NB4 (cell line): ENCODE measurements at regions not wholly inside any gene's neighbourhood (a gene's known extent, or its start where the extent isn't known, plus 50 kb on each side); places are given as distances from the start of the nearest gene placed in this dataset.
"Not testable (repeated sequence)": the region's sequence is repeated elsewhere in the genome, so short reads cannot be mapped to it uniquely, and the experiment has no call there.

Source experiments
- DNase-seq: peaks from one replicate; pipeline ENCODE4 v3.0.0; 2010; ENCODE audit warnings: low read depth
- H3K4me3 ChIP-seq: one replicate; pipeline ENCODE4 v1.5.1; 2011; ENCODE audit warnings: mild to moderate bottlenecking, low read depth, low read length, moderate library complexity

DNA sequence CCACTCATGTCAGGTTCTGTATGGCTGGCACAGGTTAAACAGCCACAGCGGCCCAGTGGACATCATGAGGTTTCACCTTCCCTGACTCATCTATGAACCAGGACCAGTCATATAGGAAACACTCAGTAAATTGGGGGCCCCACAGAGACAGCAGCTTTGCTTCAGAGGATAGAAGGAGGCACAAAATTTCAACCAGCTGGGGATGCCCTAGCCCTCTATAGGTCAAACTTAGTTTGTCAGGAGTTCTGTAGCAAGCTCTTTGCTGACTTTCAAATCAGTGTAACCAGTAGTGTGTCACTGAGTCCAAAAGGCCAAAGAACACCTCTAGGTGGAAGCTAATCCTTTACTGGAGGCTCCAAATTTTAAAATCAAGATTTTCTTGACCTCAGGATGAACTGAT, 4157.8 kb upstream of the TPTE start:
- not testable (repeated sequence) for DNase-seq, H3K4me3 ChIP-seq

DNA sequence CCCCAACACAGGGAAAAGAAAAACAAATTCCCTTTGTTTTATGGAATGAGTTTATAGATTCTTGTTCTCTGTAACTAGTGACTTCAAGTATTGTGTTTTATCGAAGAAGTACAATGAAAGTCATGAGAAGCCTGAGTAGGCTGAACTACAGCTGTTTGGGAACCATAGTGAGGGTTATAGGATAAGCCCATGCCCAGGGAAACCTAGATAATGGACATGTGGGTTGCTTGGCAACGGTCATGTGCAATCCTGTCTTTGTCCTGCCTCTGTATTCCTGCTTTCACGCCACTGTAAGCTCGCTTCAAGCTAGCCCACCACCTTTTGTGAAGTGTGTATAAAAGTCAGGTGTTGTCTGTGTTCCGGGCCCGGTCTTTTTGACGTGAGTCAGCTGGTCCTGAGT, 4152.6 kb upstream of the TPTE start:
- peak overlapping the region; percentile 63 for H3K4me3 ChIP-seq
- DNase-seq, result peak; percentile 30

DNA sequence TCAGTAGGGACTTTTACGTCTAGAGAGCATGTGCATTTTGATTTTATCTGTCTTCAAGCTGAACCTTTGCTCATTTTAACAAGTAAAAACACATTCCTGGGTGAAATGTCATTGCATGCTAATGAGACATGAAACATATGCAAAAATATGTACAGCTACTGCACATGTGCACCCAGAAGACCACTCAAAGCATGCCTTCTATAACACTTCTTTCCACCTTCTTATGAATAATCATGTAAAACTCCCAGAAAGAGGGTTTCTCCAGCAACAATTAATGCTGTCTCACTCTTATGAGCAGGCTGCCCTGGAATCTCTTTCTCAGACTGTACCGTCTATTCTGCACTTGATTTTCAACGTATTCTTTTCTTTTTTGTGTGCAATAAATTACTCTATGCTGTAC, 4148.1 kb upstream of the TPTE start:
- peak; percentile 16 for DNase-seq
- H3K4me3 ChIP-seq, result peak overlapping the region; percentile 19

DNA sequence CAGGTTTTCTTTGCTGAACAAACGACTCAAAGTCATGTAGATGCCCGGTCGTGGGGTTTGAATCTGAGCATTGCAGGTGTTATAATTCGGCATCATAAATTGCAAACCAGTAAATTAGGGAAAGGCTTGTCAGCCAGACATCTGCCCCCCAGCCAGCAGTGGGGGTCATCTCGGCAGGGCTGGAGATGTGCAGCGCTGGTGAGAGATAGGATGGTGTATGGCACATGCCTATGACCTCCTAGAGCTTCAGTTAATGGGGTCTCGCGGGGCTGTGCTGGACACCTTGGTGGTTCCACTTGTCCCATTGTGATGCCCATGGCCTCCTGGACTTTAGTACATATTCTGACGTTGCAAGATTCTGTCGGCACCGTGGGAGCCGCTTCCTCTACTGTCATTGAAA, 4147.2 kb upstream of the TPTE start:
- H3K4me3 ChIP-seq, result not testable (repeated sequence)
- DNase-seq, result peak; percentile 22

DNA sequence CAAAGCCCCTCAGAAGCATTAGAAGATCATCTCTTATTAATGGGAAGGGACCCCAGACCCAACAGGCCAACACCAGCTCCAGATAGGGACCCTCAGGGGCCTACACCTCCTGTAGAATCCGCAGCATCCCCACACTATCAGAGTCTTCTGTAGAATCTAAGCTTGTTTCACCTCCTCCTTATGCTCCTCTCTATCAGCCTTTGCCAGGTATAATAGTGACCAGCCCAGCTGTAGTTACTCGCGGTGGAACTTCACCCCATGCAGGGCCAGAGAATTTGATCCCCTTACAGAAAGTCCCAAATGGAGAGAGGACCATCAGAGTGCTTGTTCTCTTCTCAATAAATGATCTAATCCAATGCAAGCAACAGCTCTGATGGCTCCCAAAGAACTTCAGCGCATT, 4146.5 kb upstream of the TPTE start:
- DNase-seq, result peak; percentile 1
- H3K4me3 ChIP-seq, result not testable (repeated sequence)

DNA sequence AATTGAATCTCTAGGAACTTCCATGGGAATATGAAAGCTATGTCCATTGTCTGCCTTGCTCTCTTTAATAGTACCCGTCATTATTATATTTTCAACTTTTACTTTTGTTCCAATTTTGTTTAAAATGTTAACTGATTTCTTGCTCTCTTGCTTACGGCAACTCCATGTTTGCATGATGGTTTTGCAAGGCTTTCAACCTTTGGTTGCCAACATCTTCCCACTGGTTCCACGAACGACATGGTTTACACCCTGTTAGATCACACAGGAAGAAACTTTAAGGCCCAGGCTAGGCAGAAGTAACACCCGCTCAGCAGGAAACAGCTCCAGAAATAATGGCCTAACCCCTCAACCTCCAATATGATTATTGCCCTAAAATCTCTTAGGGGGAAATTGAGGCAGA, 4145.6 kb upstream of the TPTE start:
- DNase-seq, result not testable (repeated sequence)

DNA sequence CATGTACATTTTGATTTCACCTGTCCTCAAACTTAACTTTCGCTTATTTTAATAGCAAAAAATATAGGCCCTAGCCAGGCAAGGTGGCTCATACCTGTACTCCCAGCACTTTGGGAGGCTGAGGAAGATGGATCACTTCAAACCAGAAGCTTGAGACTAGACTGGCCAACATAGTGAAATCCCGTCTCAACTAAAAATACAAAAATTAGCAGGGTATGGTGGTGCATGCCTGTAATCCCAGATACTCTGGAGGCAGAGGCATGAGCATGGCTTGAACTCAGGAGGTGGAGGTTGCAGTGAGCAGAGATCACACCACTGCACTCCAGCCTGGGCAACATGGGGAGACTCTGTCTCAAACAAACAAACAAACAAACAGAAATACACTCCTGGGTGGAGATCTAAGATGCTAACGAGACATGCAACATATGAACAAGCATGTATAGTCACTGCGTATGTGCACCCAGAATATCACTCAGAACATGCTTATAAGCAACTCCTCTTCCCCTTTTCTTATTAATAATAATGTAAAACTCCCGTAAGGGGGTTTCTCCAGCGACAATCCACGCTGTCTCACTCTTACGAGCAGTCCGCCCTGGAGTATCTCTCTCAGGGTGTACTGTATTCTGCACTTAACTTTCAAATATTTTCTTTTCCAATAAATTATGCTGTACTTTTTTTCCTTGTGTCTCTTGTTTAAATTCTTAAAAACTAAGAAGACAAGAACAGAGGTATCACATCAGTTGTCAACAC, 4144.9 kb upstream of the TPTE start:
- DNase-seq, result not testable (repeated sequence)

More for the DNA sequence above, 4145.6 kb upstream of the TPTE start:
- not testable (repeated sequence) for H3K4me3 ChIP-seq

More for the DNA sequence above, 4144.9 kb upstream of the TPTE start:
- H3K4me3 ChIP-seq, result not testable (repeated sequence)
